ENCODE measurements at regions not wholly inside any gene's neighbourhood (a gene's known extent, or its start where the extent isn't known, plus 50 kb on each side); places are given as distances from the start of the nearest gene placed in this dataset.

DNA sequence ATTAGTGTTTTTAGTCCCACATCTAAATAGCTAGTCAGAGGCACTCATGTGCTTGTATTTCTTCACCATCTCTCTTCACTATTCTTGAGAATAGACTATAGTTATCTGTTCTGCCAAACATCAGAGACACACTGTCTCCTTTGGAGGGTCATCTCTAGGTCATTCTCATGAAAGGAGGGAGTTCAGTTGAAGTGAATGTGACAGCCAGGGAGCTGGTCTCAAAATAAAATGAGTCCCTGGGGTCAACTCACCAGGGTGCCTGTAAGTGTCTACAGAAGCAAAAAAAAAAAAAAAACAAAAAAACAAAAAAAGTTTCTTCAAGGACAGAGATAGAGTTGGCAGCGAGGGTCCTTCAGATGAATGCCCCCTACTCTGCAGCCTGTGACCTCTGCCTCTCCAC, 171.0 kb downstream of the ID4 start:
- no peaks in the 10 kb centered on the region for H3K27me3 ChIP-seq (replicated peaks in 1 of 2; ENCODE audit: control insufficient read depth in 2 of 2, insufficient read depth in 2 of 2, low read length in 1 of 2)
- ChIA-PET RAD21 (ENCODE audit: unreplicated experiment) (no interaction called here), POLR2A (interaction anchor here (0.6 kb wide), 1 partner anchor 18 kb away, joined by 4 read pairs; no protein-coding TSS in a partner anchor), SMC1A (ENCODE audit: uncharacterized antibody, unreplicated experiment) (no interaction called here), CTCF (no interaction called here)
- H2AFZ ChIP-seq (ENCODE audit: control insufficient read depth, low read depth, low read length): no peak overlapping the region
- H4K20me1 ChIP-seq (ENCODE audit: control insufficient read depth, insufficient read depth): no peaks in the 10 kb centered on the region
- intact Hi-C loops (cut with micrococcal nuclease; ENCODE audit: unreplicated experiment) (no loop called here), in situ Hi-C loops (cut with MboI) (no loop called here)
- H3K4me3 ChIP-seq: no peak overlapping the region
- no peak overlapping the region for H3K4me2 ChIP-seq (ENCODE audit: control insufficient read depth, insufficient read depth)
- no peak overlapping the region for H3K9ac ChIP-seq (ENCODE audit: control insufficient read depth, insufficient read depth, low read length)
- no peak overlapping the region for H3K27ac ChIP-seq (ENCODE audit: control insufficient read depth, insufficient read depth)
- H3K4me1 ChIP-seq (ENCODE audit: control insufficient read depth, insufficient read depth, low read length): no peaks in the 10 kb centered on the region
- no peaks in the 10 kb centered on the region for H3K9me3 ChIP-seq (replicated peaks; ENCODE audit: control insufficient read depth, insufficient read depth, low read length)
- TF ChIP-seq POLR2A (IDR thresholded peaks at IDR 0.05; ENCODE audit: low read depth, low read length) (no peak), ZNF274 (IDR thresholded peaks at IDR 0.05; ENCODE audit: insufficient read depth, insufficient read length) (no peak), KDM1A (IDR thresholded peaks at IDR 0.05; ENCODE audit: borderline replicate concordance) (no peak)
- TF ChIP-seq, protein P1, sequence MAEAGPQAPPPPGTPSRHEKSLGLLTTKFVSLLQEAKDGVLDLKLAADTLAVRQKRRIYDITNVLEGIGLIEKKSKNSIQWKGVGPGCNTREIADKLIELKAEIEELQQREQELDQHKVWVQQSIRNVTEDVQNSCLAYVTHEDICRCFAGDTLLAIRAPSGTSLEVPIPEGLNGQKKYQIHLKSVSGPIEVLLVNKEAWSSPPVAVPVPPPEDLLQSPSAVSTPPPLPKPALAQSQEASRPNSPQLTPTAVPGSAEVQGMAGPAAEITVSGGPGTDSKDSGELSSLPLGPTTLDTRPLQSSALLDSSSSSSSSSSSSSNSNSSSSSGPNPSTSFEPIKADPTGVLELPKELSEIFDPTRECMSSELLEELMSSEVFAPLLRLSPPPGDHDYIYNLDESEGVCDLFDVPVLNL (IDR thresholded peaks at IDR 0.05; ENCODE audit: low read depth, low read length): no peak
- TF ChIP-seq, protein P2, sequence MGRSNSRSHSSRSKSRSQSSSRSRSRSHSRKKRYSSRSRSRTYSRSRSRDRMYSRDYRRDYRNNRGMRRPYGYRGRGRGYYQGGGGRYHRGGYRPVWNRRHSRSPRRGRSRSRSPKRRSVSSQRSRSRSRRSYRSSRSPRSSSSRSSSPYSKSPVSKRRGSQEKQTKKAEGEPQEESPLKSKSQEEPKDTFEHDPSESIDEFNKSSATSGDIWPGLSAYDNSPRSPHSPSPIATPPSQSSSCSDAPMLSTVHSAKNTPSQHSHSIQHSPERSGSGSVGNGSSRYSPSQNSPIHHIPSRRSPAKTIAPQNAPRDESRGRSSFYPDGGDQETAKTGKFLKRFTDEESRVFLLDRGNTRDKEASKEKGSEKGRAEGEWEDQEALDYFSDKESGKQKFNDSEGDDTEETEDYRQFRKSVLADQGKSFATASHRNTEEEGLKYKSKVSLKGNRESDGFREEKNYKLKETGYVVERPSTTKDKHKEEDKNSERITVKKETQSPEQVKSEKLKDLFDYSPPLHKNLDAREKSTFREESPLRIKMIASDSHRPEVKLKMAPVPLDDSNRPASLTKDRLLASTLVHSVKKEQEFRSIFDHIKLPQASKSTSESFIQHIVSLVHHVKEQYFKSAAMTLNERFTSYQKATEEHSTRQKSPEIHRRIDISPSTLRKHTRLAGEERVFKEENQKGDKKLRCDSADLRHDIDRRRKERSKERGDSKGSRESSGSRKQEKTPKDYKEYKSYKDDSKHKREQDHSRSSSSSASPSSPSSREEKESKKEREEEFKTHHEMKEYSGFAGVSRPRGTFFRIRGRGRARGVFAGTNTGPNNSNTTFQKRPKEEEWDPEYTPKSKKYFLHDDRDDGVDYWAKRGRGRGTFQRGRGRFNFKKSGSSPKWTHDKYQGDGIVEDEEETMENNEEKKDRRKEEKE (IDR thresholded peaks at IDR 0.05): no peak
- TF ChIP-seq, protein P3, sequence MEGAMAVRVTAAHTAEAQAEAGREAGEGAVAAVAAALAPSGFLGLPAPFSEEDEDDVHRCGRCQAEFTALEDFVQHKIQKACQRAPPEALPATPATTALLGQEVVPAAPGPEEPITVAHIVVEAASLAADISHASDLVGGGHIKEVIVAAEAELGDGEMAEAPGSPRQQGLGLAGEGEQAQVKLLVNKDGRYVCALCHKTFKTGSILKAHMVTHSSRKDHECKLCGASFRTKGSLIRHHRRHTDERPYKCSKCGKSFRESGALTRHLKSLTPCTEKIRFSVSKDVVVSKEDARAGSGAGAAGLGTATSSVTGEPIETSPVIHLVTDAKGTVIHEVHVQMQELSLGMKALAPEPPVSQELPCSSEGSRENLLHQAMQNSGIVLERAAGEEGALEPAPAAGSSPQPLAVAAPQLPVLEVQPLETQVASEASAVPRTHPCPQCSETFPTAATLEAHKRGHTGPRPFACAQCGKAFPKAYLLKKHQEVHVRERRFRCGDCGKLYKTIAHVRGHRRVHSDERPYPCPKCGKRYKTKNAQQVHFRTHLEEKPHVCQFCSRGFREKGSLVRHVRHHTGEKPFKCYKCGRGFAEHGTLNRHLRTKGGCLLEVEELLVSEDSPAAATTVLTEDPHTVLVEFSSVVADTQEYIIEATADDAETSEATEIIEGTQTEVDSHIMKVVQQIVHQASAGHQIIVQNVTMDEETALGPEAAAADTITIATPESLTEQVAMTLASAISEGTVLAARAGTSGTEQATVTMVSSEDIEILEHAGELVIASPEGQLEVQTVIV (IDR thresholded peaks at IDR 0.05; ENCODE audit: borderline replicate concordance, partially characterized antibody): no peak
- TF ChIP-seq, protein P4, sequence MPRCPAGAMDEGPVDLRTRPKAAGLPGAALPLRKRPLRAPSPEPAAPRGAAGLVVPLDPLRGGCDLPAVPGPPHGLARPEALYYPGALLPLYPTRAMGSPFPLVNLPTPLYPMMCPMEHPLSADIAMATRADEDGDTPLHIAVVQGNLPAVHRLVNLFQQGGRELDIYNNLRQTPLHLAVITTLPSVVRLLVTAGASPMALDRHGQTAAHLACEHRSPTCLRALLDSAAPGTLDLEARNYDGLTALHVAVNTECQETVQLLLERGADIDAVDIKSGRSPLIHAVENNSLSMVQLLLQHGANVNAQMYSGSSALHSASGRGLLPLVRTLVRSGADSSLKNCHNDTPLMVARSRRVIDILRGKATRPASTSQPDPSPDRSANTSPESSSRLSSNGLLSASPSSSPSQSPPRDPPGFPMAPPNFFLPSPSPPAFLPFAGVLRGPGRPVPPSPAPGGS (IDR thresholded peaks at IDR 0.05; ENCODE audit: borderline replicate concordance, insufficient read depth, low read depth, low read length, poor library complexity, severe bottlenecking): no peak
- ATAC-seq: no peak
- BruUV-seq (replicated peaks): no TSS peak
- H3K36me3 ChIP-seq (ENCODE audit: control insufficient read depth in 2 of 2, insufficient read depth in 2 of 2, low read length in 1 of 2): no peaks in the 10 kb centered on the region
- WGBS (ENCODE audit: insufficient coverage, insufficient replicate concordance, low lambda C conversion rate, missing lambda C conversion rate): 0% methylated on average over 1 of the region's 1 CpG
- no peak for FAIRE-seq
- H3K79me2 ChIP-seq (ENCODE audit: control insufficient read depth, insufficient read depth, low read length): no peaks in the 10 kb centered on the region
- no peak for DNase-seq (ENCODE audit: low read depth, low spot score)

Measured in GM12878 (cell line).